HepG2 (cell line): ENCODE measurements at regions not wholly inside any gene's neighbourhood (a gene's known extent, or its start where the extent isn't known, plus 50 kb on each side); places are given as distances from the start of the nearest gene placed in this dataset.

Experiments used
- ADNP ChIP-seq: sonication (generic); formaldehyde crosslinking; IDR thresholded peaks from 2 replicates; pipeline ENCODE4 v1.4.0; 2020; ENCODE audit warnings: missing genetic modification reagents
- DPF2 ChIP-seq: sonication (generic); formaldehyde crosslinking; IDR thresholded peaks from 2 replicates; pipeline ENCODE4 v1.4.0; 2020; ENCODE audit warnings: mild to moderate bottlenecking, low read depth, missing genetic modification reagents, borderline replicate concordance
- ELF1 ChIP-seq: sonication (generic); formaldehyde crosslinking; IDR thresholded peaks from 2 replicates; pipeline ENCODE4 v1.4.0; 2020; ENCODE audit warnings: missing genetic modification reagents
- FOXK1 ChIP-seq: sonication (generic); formaldehyde crosslinking; IDR thresholded peaks from 2 replicates; pipeline ENCODE4 v1.4.0; 2020; ENCODE audit warnings: low read depth, missing genetic modification reagents, borderline replicate concordance
- GZF1 ChIP-seq: sonication (generic); formaldehyde crosslinking; IDR thresholded peaks from 2 replicates; pipeline ENCODE4 v1.5.1; 2020; ENCODE audit warnings: mild to moderate bottlenecking, missing genetic modification reagents
- NR2F6 ChIP-seq, 2 experiments: IDR thresholded peaks; 2 replicates each; pipeline ENCODE4 v1.6.1; 2016; ENCODE audit warnings: antibody characterized with exemption in 1 of 2, mild to moderate bottlenecking in 1 of 2
- RAD51 ChIP-seq: fragments of 450-650 bp; IDR thresholded peaks from 2 replicates; pipeline ENCODE4 v1.6.1; 2016; ENCODE audit warnings: borderline replicate concordance
- ZKSCAN8 ChIP-seq: IDR thresholded peaks from 2 replicates; pipeline ENCODE4 v1.6.1; 2016; ENCODE audit warnings: borderline replicate concordance, missing genetic modification reagents, missing compliant biosample characterization
- ZNF3 ChIP-seq: IDR thresholded peaks from 2 replicates; pipeline ENCODE4 v1.7.0; 2017; ENCODE audit warnings: inconsistent platforms
- ZNF552 ChIP-seq: sonication (generic); formaldehyde crosslinking; IDR thresholded peaks from 2 replicates; pipeline ENCODE4 v1.9.0; 2022; ENCODE audit warnings: missing genetic modification reagents, mild to moderate bottlenecking, borderline replicate concordance
- ZNF567 ChIP-seq: sonication (generic); formaldehyde crosslinking; IDR thresholded peaks from 2 replicates; pipeline ENCODE4 v1.8.1; 2023; ENCODE audit warnings: mild to moderate bottlenecking, missing genetic modification reagents, borderline replicate concordance
- ZNF772 ChIP-seq: sonication (generic); formaldehyde crosslinking; IDR thresholded peaks from 2 replicates; pipeline ENCODE4 v1.5.0; 2020; ENCODE audit warnings: mild to moderate bottlenecking, missing genetic modification reagents
- TF ChIP-seq, protein P1 (sequence below): sonication (generic); formaldehyde crosslinking; IDR thresholded peaks from one replicate; pipeline ENCODE4 v1.5.1; 2020; ENCODE audit warnings: mild to moderate bottlenecking, missing genetic modification reagents; ENCODE audit errors: not compliant biosample characterization
- TF ChIP-seq, protein P2 (sequence below): sonication (generic); formaldehyde crosslinking; IDR thresholded peaks from 2 replicates; pipeline ENCODE4 v1.8.1; 2023; ENCODE audit warnings: missing genetic modification reagents, inconsistent platforms, borderline replicate concordance
- TF ChIP-seq, protein P3 (sequence below): sonication (generic); formaldehyde crosslinking; IDR thresholded peaks from 2 replicates; pipeline ENCODE4 v1.4.0; 2020; ENCODE audit warnings: missing genetic modification reagents

DNA sequence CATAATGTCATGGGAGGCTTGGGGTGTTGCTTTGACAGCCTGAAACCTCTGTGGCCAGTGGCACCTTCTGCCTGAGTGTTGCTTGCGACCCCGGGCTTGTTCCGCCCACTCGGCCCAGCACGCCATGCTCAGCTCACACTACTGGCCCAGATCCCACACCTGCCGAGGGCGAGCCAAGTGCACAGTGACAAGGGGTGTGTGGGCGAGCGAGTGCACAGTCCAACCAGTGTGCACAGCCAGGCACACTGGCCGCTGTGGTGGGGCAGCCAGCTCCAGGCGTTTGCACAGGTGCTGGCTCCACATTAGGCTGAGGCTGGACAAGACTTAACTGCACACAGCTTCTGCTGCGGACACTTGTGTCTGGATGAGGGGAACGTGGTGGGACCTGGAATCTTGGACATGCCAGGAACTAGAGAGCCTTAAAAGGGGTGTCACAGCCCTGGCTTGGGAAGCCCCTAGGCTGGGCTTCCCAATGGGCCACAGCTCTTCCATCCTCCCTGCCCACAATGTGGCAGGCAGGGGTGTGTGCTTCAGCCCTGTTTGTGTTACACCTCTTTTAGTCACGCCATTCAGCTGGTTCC lies 609.2 kb upstream of the FOXG1 start (continued):
- TF ChIP-seq, protein P1, sequence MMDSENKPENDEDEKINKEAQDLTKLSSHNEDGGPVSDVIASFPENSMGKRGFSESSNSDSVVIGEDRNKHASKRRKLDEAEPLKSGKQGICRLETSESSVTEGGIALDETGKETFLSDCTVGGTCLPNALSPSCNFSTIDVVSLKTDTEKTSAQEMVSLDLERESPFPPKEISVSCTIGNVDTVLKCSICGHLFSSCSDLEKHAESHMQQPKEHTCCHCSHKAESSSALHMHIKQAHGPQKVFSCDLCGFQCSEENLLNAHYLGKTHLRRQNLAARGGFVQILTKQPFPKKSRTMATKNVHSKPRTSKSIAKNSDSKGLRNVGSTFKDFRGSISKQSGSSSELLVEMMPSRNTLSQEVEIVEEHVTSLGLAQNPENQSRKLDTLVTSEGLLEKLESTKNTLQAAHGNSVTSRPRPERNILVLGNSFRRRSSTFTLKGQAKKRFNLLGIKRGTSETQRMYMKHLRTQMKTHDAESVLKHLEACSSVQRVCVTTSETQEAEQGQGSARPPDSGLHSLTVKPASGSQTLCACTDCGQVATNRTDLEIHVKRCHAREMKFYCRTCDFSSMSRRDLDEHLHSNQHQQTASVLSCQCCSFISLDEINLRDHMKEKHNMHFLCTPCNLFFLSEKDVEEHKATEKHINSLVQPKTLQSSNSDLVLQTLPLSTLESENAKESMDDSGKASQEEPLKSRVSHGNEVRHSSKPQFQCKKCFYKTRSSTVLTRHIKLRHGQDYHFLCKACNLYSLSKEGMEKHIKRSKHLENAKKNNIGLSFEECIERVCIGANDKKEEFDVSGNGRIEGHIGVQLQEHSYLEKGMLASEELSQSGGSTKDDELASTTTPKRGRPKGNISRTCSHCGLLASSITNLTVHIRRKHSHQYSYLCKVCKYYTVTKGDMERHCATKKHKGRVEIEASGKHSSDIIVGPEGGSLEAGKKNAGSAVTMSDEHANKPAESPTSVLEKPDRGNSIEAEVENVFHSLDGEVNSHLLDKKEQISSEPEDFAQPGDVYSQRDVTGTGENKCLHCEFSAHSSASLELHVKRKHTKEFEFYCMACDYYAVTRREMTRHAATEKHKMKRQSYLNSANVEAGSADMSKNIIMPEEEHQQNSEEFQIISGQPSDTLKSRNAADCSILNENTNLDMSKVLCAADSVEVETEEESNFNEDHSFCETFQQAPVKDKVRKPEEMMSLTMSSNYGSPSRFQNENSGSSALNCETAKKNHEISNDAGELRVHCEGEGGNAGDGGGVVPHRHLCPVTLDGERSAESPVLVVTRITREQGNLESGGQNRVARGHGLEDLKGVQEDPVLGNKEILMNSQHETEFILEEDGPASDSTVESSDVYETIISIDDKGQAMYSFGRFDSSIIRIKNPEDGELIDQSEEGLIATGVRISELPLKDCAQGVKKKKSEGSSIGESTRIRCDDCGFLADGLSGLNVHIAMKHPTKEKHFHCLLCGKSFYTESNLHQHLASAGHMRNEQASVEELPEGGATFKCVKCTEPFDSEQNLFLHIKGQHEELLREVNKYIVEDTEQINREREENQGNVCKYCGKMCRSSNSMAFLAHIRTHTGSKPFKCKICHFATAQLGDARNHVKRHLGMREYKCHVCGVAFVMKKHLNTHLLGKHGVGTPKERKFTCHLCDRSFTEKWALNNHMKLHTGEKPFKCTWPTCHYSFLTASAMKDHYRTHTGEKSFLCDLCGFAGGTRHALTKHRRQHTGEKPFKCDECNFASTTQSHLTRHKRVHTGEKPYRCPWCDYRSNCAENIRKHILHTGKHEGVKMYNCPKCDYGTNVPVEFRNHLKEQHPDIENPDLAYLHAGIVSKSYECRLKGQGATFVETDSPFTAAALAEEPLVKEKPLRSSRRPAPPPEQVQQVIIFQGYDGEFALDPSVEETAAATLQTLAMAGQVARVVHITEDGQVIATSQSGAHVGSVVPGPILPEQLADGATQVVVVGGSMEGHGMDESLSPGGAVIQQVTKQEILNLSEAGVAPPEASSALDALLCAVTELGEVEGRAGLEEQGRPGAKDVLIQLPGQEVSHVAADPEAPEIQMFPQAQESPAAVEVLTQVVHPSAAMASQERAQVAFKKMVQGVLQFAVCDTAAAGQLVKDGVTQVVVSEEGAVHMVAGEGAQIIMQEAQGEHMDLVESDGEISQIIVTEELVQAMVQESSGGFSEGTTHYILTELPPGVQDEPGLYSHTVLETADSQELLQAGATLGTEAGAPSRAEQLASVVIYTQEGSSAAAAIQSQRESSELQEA (CRISPR knock-in tag): no peak
- no peak for TF ChIP-seq FOXK1 (CRISPR knock-in tag)
- no peak for TF ChIP-seq ZNF552 (CRISPR knock-in tag)
- TF ChIP-seq ZNF772: no peak
- no peak for TF ChIP-seq ELF1 (CRISPR knock-in tag)
- TF ChIP-seq GZF1 (CRISPR knock-in tag): no peak
- TF ChIP-seq DPF2: no peak
- TF ChIP-seq ZKSCAN8 (CRISPR knock-in tag): no peak
- TF ChIP-seq, protein P2, sequence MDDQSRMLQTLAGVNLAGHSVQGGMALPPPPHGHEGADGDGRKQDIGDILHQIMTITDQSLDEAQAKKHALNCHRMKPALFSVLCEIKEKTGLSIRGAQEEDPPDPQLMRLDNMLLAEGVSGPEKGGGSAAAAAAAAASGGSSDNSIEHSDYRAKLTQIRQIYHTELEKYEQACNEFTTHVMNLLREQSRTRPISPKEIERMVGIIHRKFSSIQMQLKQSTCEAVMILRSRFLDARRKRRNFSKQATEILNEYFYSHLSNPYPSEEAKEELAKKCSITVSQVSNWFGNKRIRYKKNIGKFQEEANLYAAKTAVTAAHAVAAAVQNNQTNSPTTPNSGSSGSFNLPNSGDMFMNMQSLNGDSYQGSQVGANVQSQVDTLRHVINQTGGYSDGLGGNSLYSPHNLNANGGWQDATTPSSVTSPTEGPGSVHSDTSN (CRISPR knock-in tag): no peak
- no peak for TF ChIP-seq ADNP
- no peak for TF ChIP-seq RAD51
- TF ChIP-seq ZNF3 (CRISPR knock-in tag): no peak
- TF ChIP-seq, protein P3, sequence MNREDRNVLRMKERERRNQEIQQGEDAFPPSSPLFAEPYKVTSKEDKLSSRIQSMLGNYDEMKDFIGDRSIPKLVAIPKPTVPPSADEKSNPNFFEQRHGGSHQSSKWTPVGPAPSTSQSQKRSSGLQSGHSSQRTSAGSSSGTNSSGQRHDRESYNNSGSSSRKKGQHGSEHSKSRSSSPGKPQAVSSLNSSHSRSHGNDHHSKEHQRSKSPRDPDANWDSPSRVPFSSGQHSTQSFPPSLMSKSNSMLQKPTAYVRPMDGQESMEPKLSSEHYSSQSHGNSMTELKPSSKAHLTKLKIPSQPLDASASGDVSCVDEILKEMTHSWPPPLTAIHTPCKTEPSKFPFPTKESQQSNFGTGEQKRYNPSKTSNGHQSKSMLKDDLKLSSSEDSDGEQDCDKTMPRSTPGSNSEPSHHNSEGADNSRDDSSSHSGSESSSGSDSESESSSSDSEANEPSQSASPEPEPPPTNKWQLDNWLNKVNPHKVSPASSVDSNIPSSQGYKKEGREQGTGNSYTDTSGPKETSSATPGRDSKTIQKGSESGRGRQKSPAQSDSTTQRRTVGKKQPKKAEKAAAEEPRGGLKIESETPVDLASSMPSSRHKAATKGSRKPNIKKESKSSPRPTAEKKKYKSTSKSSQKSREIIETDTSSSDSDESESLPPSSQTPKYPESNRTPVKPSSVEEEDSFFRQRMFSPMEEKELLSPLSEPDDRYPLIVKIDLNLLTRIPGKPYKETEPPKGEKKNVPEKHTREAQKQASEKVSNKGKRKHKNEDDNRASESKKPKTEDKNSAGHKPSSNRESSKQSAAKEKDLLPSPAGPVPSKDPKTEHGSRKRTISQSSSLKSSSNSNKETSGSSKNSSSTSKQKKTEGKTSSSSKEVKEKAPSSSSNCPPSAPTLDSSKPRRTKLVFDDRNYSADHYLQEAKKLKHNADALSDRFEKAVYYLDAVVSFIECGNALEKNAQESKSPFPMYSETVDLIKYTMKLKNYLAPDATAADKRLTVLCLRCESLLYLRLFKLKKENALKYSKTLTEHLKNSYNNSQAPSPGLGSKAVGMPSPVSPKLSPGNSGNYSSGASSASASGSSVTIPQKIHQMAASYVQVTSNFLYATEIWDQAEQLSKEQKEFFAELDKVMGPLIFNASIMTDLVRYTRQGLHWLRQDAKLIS (CRISPR knock-in tag): no peak
- TF ChIP-seq ZNF567 (CRISPR knock-in tag): no peak
- TF ChIP-seq NR2F6 (IDR thresholded peaks at IDR 0.05): no peak
- no peak for TF ChIP-seq NR2F6 (CRISPR knock-in tag; IDR thresholded peaks at IDR 0.05)
